ENCODE measurements at regions not wholly inside any gene's neighbourhood (a gene's known extent, or its start where the extent isn't known, plus 50 kb on each side); places are given as distances from the start of the nearest gene placed in this dataset.

GRCh38 chr11:69963533-69964246 is 114.4 kb upstream of the ANO1 start:
- no peak overlapping the region for H2AFZ ChIP-seq
- no peaks in the 10 kb centered on the region for H3K27me3 ChIP-seq
- no peaks in the 10 kb centered on the region for H3K9me2 ChIP-seq (replicated peaks; ENCODE audit: insufficient read depth)
- no peaks in the 10 kb centered on the region for H3K9me3 ChIP-seq (ENCODE audit: low read depth)
- DNase-seq (ENCODE audit: low spot score): no peak
- H4K20me1 ChIP-seq (ENCODE audit: insufficient read depth, poor library complexity, severe bottlenecking): no peaks in the 10 kb centered on the region
- H3K4me1 ChIP-seq (ENCODE audit: insufficient read depth): peaks cover 24% of the 10 kb centered on the region
- H3K79me2 ChIP-seq: no peaks in the 10 kb centered on the region
- peak overlapping the region; percentile 78 for H3K27ac ChIP-seq
- H3K4me2 ChIP-seq: no peak overlapping the region
- 41% methylated on average over 8 of the region's 8 CpGs for WGBS (ENCODE audit: low lambda C conversion rate, missing lambda C conversion rate)
- no peak overlapping the region for H3K4me3 ChIP-seq
- TF ChIP-seq EZH2phosphoT487 (IDR thresholded peaks at IDR 0.05; ENCODE audit: low read depth, severe bottlenecking, unreplicated experiment) (no peak), EZH2 (IDR thresholded peaks at IDR 0.05; ENCODE audit: borderline replicate concordance) (no peak), CTCF (IDR thresholded peaks at IDR 0.05; ENCODE audit: poor library complexity) (no peak)
- no peaks in the 10 kb centered on the region for H3K36me3 ChIP-seq (replicated peaks; ENCODE audit: insufficient read depth, low read depth)

- Histone ChIP-seq H3K79me2 (no peaks in the 10 kb centered on the region), H3K4me3 (no peak overlapping the region), H2AFZ (no peak overlapping the region), H3K9me2 (replicated peaks; ENCODE audit: insufficient read depth) (no peaks in the 10 kb centered on the region), H4K20me1 (ENCODE audit: insufficient read depth, poor library complexity, severe bottlenecking) (no peaks in the 10 kb centered on the region), H3K4me2 (no peak overlapping the region), H3K4me1 (ENCODE audit: insufficient read depth) (peaks cover 24% of the 10 kb centered on the region), H3K36me3 (replicated peaks; ENCODE audit: insufficient read depth, low read depth) (no peaks in the 10 kb centered on the region), H3K27ac (peak overlapping the region; percentile 78), H3K27me3 (no peaks in the 10 kb centered on the region), H3K9me3 (ENCODE audit: low read depth) (no peaks in the 10 kb centered on the region)
- TF ChIP-seq EZH2phosphoT487 (IDR thresholded peaks at IDR 0.05; ENCODE audit: low read depth, severe bottlenecking, unreplicated experiment) (no peak), CTCF (IDR thresholded peaks at IDR 0.05; ENCODE audit: poor library complexity) (no peak), EZH2 (IDR thresholded peaks at IDR 0.05; ENCODE audit: borderline replicate concordance) (no peak)
- DNase-seq (ENCODE audit: low spot score): no peak
- 77% methylated on average over 6 of the region's 6 CpGs for WGBS (ENCODE audit: low lambda C conversion rate, missing lambda C conversion rate)
Observed at GRCh38 chr11:69964247-69964643, 113.9 kb upstream of the ANO1 start.

GRCh38 chr11:69965821-69966582 is 112.1 kb upstream of the ANO1 start:
- H3K36me3 ChIP-seq (replicated peaks; ENCODE audit: insufficient read depth, low read depth): no peaks in the 10 kb centered on the region
- H3K9me2 ChIP-seq (replicated peaks; ENCODE audit: insufficient read depth): no peaks in the 10 kb centered on the region
- H3K27me3 ChIP-seq: no peaks in the 10 kb centered on the region
- no peak overlapping the region for H2AFZ ChIP-seq
- TF ChIP-seq EZH2 (IDR thresholded peaks at IDR 0.05; ENCODE audit: borderline replicate concordance): no peak
- no peak for TF ChIP-seq EZH2phosphoT487 (IDR thresholded peaks at IDR 0.05; ENCODE audit: low read depth, severe bottlenecking, unreplicated experiment)
- no peak for TF ChIP-seq CTCF (IDR thresholded peaks at IDR 0.05; ENCODE audit: poor library complexity)
- no peaks in the 10 kb centered on the region for H3K9me3 ChIP-seq (ENCODE audit: low read depth)
- H3K4me1 ChIP-seq (ENCODE audit: insufficient read depth): peaks cover 36% of the 10 kb centered on the region
- 76% methylated on average over 18 of the region's 20 CpGs for WGBS (ENCODE audit: low lambda C conversion rate, missing lambda C conversion rate)
- H3K4me3 ChIP-seq: no peak overlapping the region
- no peaks in the 10 kb centered on the region for H4K20me1 ChIP-seq (ENCODE audit: insufficient read depth, poor library complexity, severe bottlenecking)
- H3K79me2 ChIP-seq: no peaks in the 10 kb centered on the region
- no peak overlapping the region for H3K27ac ChIP-seq
- no peak overlapping the region for H3K4me2 ChIP-seq
- peak; percentile 74 for DNase-seq (ENCODE audit: low spot score)

Measured in hepatocyte (in vitro differentiated cells).